ENCODE measurements at regions not wholly inside any gene's neighbourhood (a gene's known extent, or its start where the extent isn't known, plus 50 kb on each side); places are given as distances from the start of the nearest gene placed in this dataset.
A peak's percentile ranks its signal among the peaks of the same experiment; 100 is the strongest.

- no peak for DNase-seq (ENCODE audit: low read depth in 2 of 2)
Measured at GRCh38 chr9:90024409-90024808, 419.6 kb downstream of the GADD45G start.

- no peak for DNase-seq (ENCODE audit: low read depth in 2 of 2)
Measured at GRCh38 chr9:90024823-90025222, 420.0 kb downstream of the GADD45G start.

- no peak for DNase-seq (ENCODE audit: low read depth in 2 of 2)
Measured at GRCh38 chr9:90025816-90026215, 421.0 kb downstream of the GADD45G start.

GRCh38 chr9:90027296-90027790 is 422.5 kb downstream of the GADD45G start:
- DNase-seq (ENCODE audit: low read depth in 2 of 2): no peak

GRCh38 chr9:90029386-90029785 is 424.6 kb downstream of the GADD45G start:
- no peak for DNase-seq (ENCODE audit: low read depth in 2 of 2)

GRCh38 chr9:90029996-90030395 is 425.2 kb downstream of the GADD45G start:
- DNase-seq (ENCODE audit: low read depth in 2 of 2): no peak

GRCh38 chr9:90032296-90033027 is 427.6 kb downstream of the GADD45G start:
- no peak for DNase-seq (ENCODE audit: low read depth in 2 of 2)

- no peak for DNase-seq (ENCODE audit: low read depth in 2 of 2)
Measured at GRCh38 chr9:90033028-90033650, 428.3 kb downstream of the GADD45G start.

GRCh38 chr9:90034071-90034470 is 429.3 kb downstream of the GADD45G start:
- no peak for DNase-seq (ENCODE audit: low read depth in 2 of 2)

- DNase-seq (ENCODE audit: low read depth in 2 of 2): no peak
Measured at GRCh38 chr9:90035471-90035870, 430.7 kb downstream of the GADD45G start.

GRCh38 chr9:90037146-90037797 is 432.5 kb downstream of the GADD45G start:
- DNase-seq (ENCODE audit: low read depth in 2 of 2): no peak

GRCh38 chr9:90038763-90039162 is 434.0 kb downstream of the GADD45G start:
- DNase-seq (ENCODE audit: low read depth in 2 of 2): no peak

- DNase-seq (ENCODE audit: low read depth in 2 of 2): no peak
Measured at GRCh38 chr9:90044263-90044662, 439.5 kb downstream of the GADD45G start.

GRCh38 chr9:90044710-90045151 is 439.9 kb downstream of the GADD45G start:
- no peak for DNase-seq (ENCODE audit: low read depth in 2 of 2)

GRCh38 chr9:90046317-90046861 is 441.6 kb downstream of the GADD45G start:
- DNase-seq (ENCODE audit: low read depth in 2 of 2): peak in 1 of 2 donors; percentile 5

- DNase-seq (ENCODE audit: low read depth in 2 of 2): no peak
Measured at GRCh38 chr9:90047828-90048227, 443.0 kb downstream of the GADD45G start.

GRCh38 chr9:90052366-90052765 is 447.6 kb downstream of the GADD45G start:
- no peak for DNase-seq (ENCODE audit: low read depth in 2 of 2)

GRCh38 chr9:90053027-90053426 is 448.2 kb downstream of the GADD45G start:
- DNase-seq (ENCODE audit: low read depth in 2 of 2): no peak

GRCh38 chr9:90054810-90055209 is 450.0 kb downstream of the GADD45G start:
- no peak for DNase-seq (ENCODE audit: low read depth in 2 of 2)

GRCh38 chr9:90055226-90055625 is 450.4 kb downstream of the GADD45G start:
- no peak for DNase-seq (ENCODE audit: low read depth in 2 of 2)

GRCh38 chr9:90057361-90057760 is 452.5 kb downstream of the GADD45G start:
- no peak for DNase-seq (ENCODE audit: low read depth in 2 of 2)

GRCh38 chr9:90058182-90058763 is 453.5 kb downstream of the GADD45G start:
- no peak for DNase-seq (ENCODE audit: low read depth in 2 of 2)
